HCT116 (cell line): ENCODE measurements at regions not wholly inside any gene's neighbourhood (a gene's known extent, or its start where the extent isn't known, plus 50 kb on each side); places are given as distances from the start of the nearest gene placed in this dataset.
"Not testable (repeated sequence)": the region's sequence is repeated elsewhere in the genome, so short reads cannot be mapped to it uniquely, and the experiment has no call there.

Source experiments
- ATAC-seq: fragments of 200-7000 bp; cut with Tn5 transposase; 2 replicates; pipeline ENCODE4 v1.9.1; 2020; ENCODE audit warnings: mild to moderate bottlenecking, moderate library complexity
- BruUV-seq: library from RNA; stranded (reverse); fragments of 400-500 nt; replicated peaks from 2 replicates; lab custom pipeline; 2021; lab: Mats Ljungman, UMichigan
- CTCF ChIA-PET: fragments of 300-600 bp; sonication (Branson Sonifier 250); formaldehyde crosslinking; loops from one replicate; lab custom pipeline; 2021; ENCODE audit warnings: antibody characterized with exemption; lab: Charles Lee
- POLR2A ChIA-PET: fragments of 300-600, 350-600 bp; sonication (Branson Sonifier 250); formaldehyde crosslinking; loops from one replicate; lab custom pipeline; 2021; ENCODE audit warnings: antibody characterized with exemption; lab: Charles Lee
- RAD21 ChIA-PET, 2 experiments: fragments of 300-600 bp; sonication (Branson Sonifier 250); formaldehyde crosslinking; loops; one replicate each; lab custom pipeline; 2023; ENCODE audit warnings: low total read pairs in 2 of 2; ENCODE audit not compliant: uncharacterized antibody in 2 of 2, unreplicated experiment in 2 of 2, low non-redundant PET in 1 of 2; lab: Charles Lee
- DNase-seq: peaks from one replicate; pipeline ENCODE4 v3.0.0-alpha.2; 2010; ENCODE audit warnings: low read depth, low spot score
- H2AFZ ChIP-seq: fragments of 200-600 bp; shearing (Covaris generic), sonication (generic); 2 replicates; pipeline ENCODE4 v1.6.1; 2017; ENCODE audit warnings: low read depth, mixed run types, mixed read lengths, antibody characterized with exemption, low read length; ENCODE audit not compliant: poor library complexity, severe bottlenecking
- H3K27ac ChIP-seq: 2 replicates; pipeline ENCODE4 v1.5.1; 2012; ENCODE audit warnings: low read depth, low read length
- H3K27me3 ChIP-seq: fragments of 200-600 bp; sonication (generic); 2 replicates; pipeline ENCODE4 v1.6.1; 2016; ENCODE audit warnings: mixed run types, low read length, mixed read lengths; ENCODE audit not compliant: insufficient read depth
- H3K36me3 ChIP-seq, 2 experiments: fragments of 200-500 bp in 1 of 2; fragments of 200-600 bp in 1 of 2; sonication (Bioruptor generic) in 1 of 2; sonication (generic) in 1 of 2; 2 replicates each; pipeline versions ENCODE4 v1.5.1 to v1.6.1; 2014 to 2016; ENCODE audit warnings: low read length in 2 of 2, inconsistent platforms in 1 of 2, mixed read lengths in 1 of 2, mixed run types in 1 of 2; ENCODE audit not compliant: insufficient read depth in 2 of 2, control insufficient read depth in 1 of 2
- H3K4me1 ChIP-seq, 2 experiments: fragments of 200-600 bp in 1 of 2; sonication (generic) in 1 of 2; 2 replicates each; pipeline versions ENCODE4 v1.5.1 to v1.6.1; 2012 to 2017; ENCODE audit warnings: low read length in 2 of 2, inconsistent platforms in 1 of 2, mild to moderate bottlenecking in 1 of 2, mixed read lengths in 1 of 2, mixed run types in 1 of 2, moderate library complexity in 1 of 2; ENCODE audit not compliant: insufficient read depth in 2 of 2, control insufficient read depth in 1 of 2
- H3K4me2 ChIP-seq: fragments of 200-600 bp; sonication (generic); 2 replicates; pipeline ENCODE4 v1.6.1; 2017; ENCODE audit warnings: mixed run types, low read length, mixed read lengths
- H3K4me3 ChIP-seq, 2 experiments: fragments of 200-600 bp in 1 of 2; sonication (generic) in 1 of 2; replicated peaks in 1 of 2; 2 replicates each; pipeline ENCODE4 v1.5.1; 2011 to 2016; ENCODE audit warnings: low read length in 2 of 2, control low read depth in 1 of 2, low read depth in 1 of 2, mild to moderate bottlenecking in 1 of 2, mixed read lengths in 1 of 2, mixed run types in 1 of 2
- H3K79me2 ChIP-seq: fragments of 200-600 bp; sonication (generic); 2 replicates; pipeline ENCODE4 v1.6.1; 2017; ENCODE audit warnings: mild to moderate bottlenecking, mixed run types, low read length, moderate library complexity, mixed read lengths; ENCODE audit not compliant: insufficient read depth
- H3K9ac ChIP-seq: fragments of 200-600 bp; sonication (generic); 2 replicates; pipeline ENCODE4 v1.6.1; 2016; ENCODE audit warnings: low read length, mixed read lengths
- H3K9me2 ChIP-seq: fragments of 200-600 bp; sonication (generic), shearing (Covaris generic); 2 replicates; pipeline ENCODE4 v1.6.1; 2017; ENCODE audit warnings: mixed run types, mild to moderate bottlenecking, moderate library complexity; ENCODE audit not compliant: insufficient read depth
- H3K9me3 ChIP-seq, 2 experiments: fragments of 200-500 bp in 1 of 2; fragments of 200-600 bp in 1 of 2; sonication (Bioruptor generic) in 1 of 2; sonication (generic) in 1 of 2; 2 replicates each; pipeline ENCODE4 v1.6.1; 2014 to 2017; ENCODE audit warnings: low read length in 2 of 2, mixed read lengths in 2 of 2, inconsistent platforms in 1 of 2, low read depth in 1 of 2, mild to moderate bottlenecking in 1 of 2, mixed run types in 1 of 2, moderate library complexity in 1 of 2; ENCODE audit not compliant: control insufficient read depth in 1 of 2, insufficient read depth in 1 of 2
- H4K20me1 ChIP-seq: fragments of 200-600 bp; sonication (generic), shearing (Covaris generic); 2 replicates; pipeline ENCODE4 v1.6.1; 2017; ENCODE audit warnings: mixed run types, mild to moderate bottlenecking, moderate library complexity; ENCODE audit not compliant: insufficient read depth
- ATF3 ChIP-seq: IDR thresholded peaks from 2 replicates; pipeline ENCODE4 v1.6.1; 2012
- CEBPB ChIP-seq: IDR thresholded peaks from 2 replicates; pipeline ENCODE4 v1.6.1; 2012; ENCODE audit warnings: low read depth
- EGR1 ChIP-seq: IDR thresholded peaks from 2 replicates; pipeline ENCODE4 v1.6.1; 2012; ENCODE audit warnings: low read depth
- ELF1 ChIP-seq: IDR thresholded peaks from 2 replicates; pipeline ENCODE4 v1.6.1; 2012; ENCODE audit warnings: low read depth, borderline replicate concordance
- EZH2phosphoT487 ChIP-seq: fragments of 200-600 bp; IDR thresholded peaks from 2 replicates; pipeline ENCODE4 v1.6.1; 2018; ENCODE audit warnings: antibody characterized with exemption, borderline replicate concordance
- FOSL1 ChIP-seq: IDR thresholded peaks from 2 replicates; pipeline ENCODE4 v1.6.1; 2012; ENCODE audit warnings: low read depth
- MAX ChIP-seq: IDR thresholded peaks from 2 replicates; pipeline ENCODE4 v1.6.1; 2012
- POLR2A ChIP-seq: IDR thresholded peaks from 2 replicates; pipeline ENCODE4 v1.7.0; 2011; ENCODE audit warnings: borderline replicate concordance; ENCODE audit not compliant: insufficient read depth, insufficient read length; ENCODE audit errors: extremely low read depth
- ZFX ChIP-seq: fragments of 450-650 bp; IDR thresholded peaks from 2 replicates; pipeline ENCODE4 v1.6.1; 2017
- ZNF274 ChIP-seq: fragments of 200-500 bp; sonication (Bioruptor generic); IDR thresholded peaks from 2 replicates; pipeline ENCODE4 v1.6.1; 2014; ENCODE audit warnings: mild to moderate bottlenecking, low read depth, low read length, inconsistent platforms
- intact Hi-C: fragments of 100-400 bp; cut with micrococcal nuclease; formaldehyde crosslinking; loops from 2 replicates; pipeline ENCODE4 v1.10.0; 2022

DNA sequence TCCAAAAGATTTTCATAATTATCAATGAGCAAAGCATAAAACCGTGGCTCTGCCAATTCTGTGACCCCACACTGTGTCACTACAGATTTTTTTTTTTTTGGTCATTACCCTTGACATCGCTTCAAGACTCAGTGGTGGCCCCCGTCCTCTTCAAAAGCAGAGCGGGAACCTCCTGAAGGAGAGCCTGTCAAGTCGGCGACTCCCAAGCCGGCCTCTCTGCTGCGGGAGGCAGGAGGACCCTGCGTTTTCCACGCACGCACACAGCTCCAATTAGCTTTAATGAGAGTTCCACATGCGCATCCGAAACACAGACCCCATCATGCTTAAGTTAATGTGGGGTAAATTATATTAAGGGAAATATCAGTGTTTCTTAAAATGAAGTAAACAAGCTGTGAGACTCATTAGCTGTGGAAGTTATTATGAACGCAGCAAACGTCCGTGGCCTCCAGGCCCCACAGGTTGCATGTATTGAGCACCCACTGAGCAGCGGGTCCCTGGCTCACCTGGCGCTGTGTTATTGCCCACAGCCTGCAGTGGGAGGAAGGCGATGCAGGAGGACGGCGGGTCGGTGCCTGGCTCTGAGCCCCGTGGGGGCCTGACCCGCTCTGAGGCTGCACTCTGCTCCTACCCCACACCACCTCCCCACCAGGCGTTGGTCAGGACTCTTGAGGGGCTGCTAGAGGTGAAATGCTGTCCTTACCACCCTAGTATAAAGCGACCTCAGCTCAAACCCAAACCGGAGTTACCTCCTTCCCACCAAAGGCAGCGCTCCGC is 181.0 kb upstream of the SALL3 start:
- Histone ChIP-seq H3K27ac (no peak overlapping the region), H3K36me3 (no peaks in the 10 kb centered on the region), H3K4me3 (no peak overlapping the region), H2AFZ (no peak overlapping the region), H3K4me1 (peaks cover 0 to 5% of the 10 kb centered on the region in 2 experiments; a peak in 2 of 4 replicates), H4K20me1 (no peaks in the 10 kb centered on the region), H3K9ac (no peak overlapping the region), H3K9me3 (no peaks in the 10 kb centered on the region), H3K4me2 (no peak overlapping the region), H3K79me2 (no peaks in the 10 kb centered on the region), H3K27me3 (peaks cover 6% of the 10 kb centered on the region; the same call in 1 of the 2 replicates), H3K9me2 (no peaks in the 10 kb centered on the region)
- no peak for DNase-seq
- ChIA-PET POLR2A (no interaction called here), CTCF (no interaction called here), RAD21 (no interaction called here)
- TF ChIP-seq POLR2A (no peak), ELF1 (no peak), ZNF274 (no peak)
- no TSS peak for BruUV-seq
- intact Hi-C loops, result no loop called here
- no peak for ATAC-seq

GRCh38 chr18:78799382-78800089 is 180.1 kb upstream of the SALL3 start:
- intact Hi-C loops, result no loop called here
- BruUV-seq, result no TSS peak
- CTCF ChIA-PET, result no interaction called here

GRCh38 chr18:78800102-78800851 is 179.3 kb upstream of the SALL3 start:
- H3K4me1 ChIP-seq, H3K27me3 ChIP-seq, intact Hi-C loops, H3K9me3 ChIP-seq, H3K9me2 ChIP-seq, CTCF ChIA-PET, RAD21 ChIA-PET, H3K27ac ChIP-seq, H3K36me3 ChIP-seq, DNase-seq, BruUV-seq, ATAC-seq, POLR2A ChIA-PET, H3K4me3 ChIP-seq, H3K9ac ChIP-seq, H4K20me1 ChIP-seq, H3K79me2 ChIP-seq, H2AFZ ChIP-seq, H3K4me2 ChIP-seq: not testable (repeated sequence)

More at GRCh38 chr18:78799382-78800089, 180.1 kb upstream of the SALL3 start:
- no peak overlapping the region for H3K4me3 ChIP-seq
- ChIA-PET POLR2A (no interaction called here), RAD21 (no interaction called here)
- no peak overlapping the region for H3K4me2 ChIP-seq
- no peaks in the 10 kb centered on the region for H4K20me1 ChIP-seq
- no peaks in the 10 kb centered on the region for H3K4me1 ChIP-seq
- no peak overlapping the region for H3K27ac ChIP-seq
- peaks cover 6% of the 10 kb centered on the region; the same call in 1 of the 2 replicates for H3K27me3 ChIP-seq
- no peak overlapping the region for H2AFZ ChIP-seq
- no peak for TF ChIP-seq MAX
- no peak for TF ChIP-seq CEBPB
- no peak for TF ChIP-seq EGR1
- TF ChIP-seq ZFX, result no peak
- TF ChIP-seq FOSL1, result no peak
- TF ChIP-seq ATF3, result no peak
- no peak for TF ChIP-seq EZH2phosphoT487
- no peak for TF ChIP-seq POLR2A
- no peak for DNase-seq
- no peaks in the 10 kb centered on the region for H3K9me2 ChIP-seq
- no peaks in the 10 kb centered on the region for H3K36me3 ChIP-seq
- no peak for ATAC-seq
- H3K9me3 ChIP-seq, result no peaks in the 10 kb centered on the region
- H3K79me2 ChIP-seq, result no peaks in the 10 kb centered on the region
- no peak overlapping the region for H3K9ac ChIP-seq
